HCT116 (cell line): ENCODE measurements at regions not wholly inside any gene's neighbourhood (a gene's known extent, or its start where the extent isn't known, plus 50 kb on each side); places are given as distances from the start of the nearest gene placed in this dataset.

Experiments used
- ATAC-seq: fragments of 200-7000 bp; cut with Tn5 transposase; 2 replicates; pipeline ENCODE4 v1.9.1; 2020; ENCODE audit warnings: mild to moderate bottlenecking, moderate library complexity
- BruUV-seq: library from RNA; stranded (reverse); fragments of 400-500 nt; replicated peaks from 2 replicates; lab custom pipeline; 2021; lab: Mats Ljungman, UMichigan
- CTCF ChIA-PET: fragments of 300-600 bp; sonication (Branson Sonifier 250); formaldehyde crosslinking; loops from one replicate; lab custom pipeline; 2021; ENCODE audit warnings: antibody characterized with exemption; lab: Charles Lee
- POLR2A ChIA-PET: fragments of 300-600, 350-600 bp; sonication (Branson Sonifier 250); formaldehyde crosslinking; loops from one replicate; lab custom pipeline; 2021; ENCODE audit warnings: antibody characterized with exemption; lab: Charles Lee
- RAD21 ChIA-PET, 2 experiments: fragments of 300-600 bp; sonication (Branson Sonifier 250); formaldehyde crosslinking; loops; one replicate each; lab custom pipeline; 2023; ENCODE audit warnings: low total read pairs in 2 of 2; ENCODE audit not compliant: uncharacterized antibody in 2 of 2, unreplicated experiment in 2 of 2, low non-redundant PET in 1 of 2; lab: Charles Lee
- DNase-seq: peaks from one replicate; pipeline ENCODE4 v3.0.0-alpha.2; 2010; ENCODE audit warnings: low read depth, low spot score
- H2AFZ ChIP-seq: fragments of 200-600 bp; shearing (Covaris generic), sonication (generic); 2 replicates; pipeline ENCODE4 v1.6.1; 2017; ENCODE audit warnings: low read depth, mixed run types, mixed read lengths, antibody characterized with exemption, low read length; ENCODE audit not compliant: poor library complexity, severe bottlenecking
- H3K27ac ChIP-seq: 2 replicates; pipeline ENCODE4 v1.5.1; 2012; ENCODE audit warnings: low read depth, low read length
- H3K27me3 ChIP-seq: fragments of 200-600 bp; sonication (generic); 2 replicates; pipeline ENCODE4 v1.6.1; 2016; ENCODE audit warnings: mixed run types, low read length, mixed read lengths; ENCODE audit not compliant: insufficient read depth
- H3K36me3 ChIP-seq, 2 experiments: fragments of 200-500 bp in 1 of 2; fragments of 200-600 bp in 1 of 2; sonication (Bioruptor generic) in 1 of 2; sonication (generic) in 1 of 2; 2 replicates each; pipeline versions ENCODE4 v1.5.1 to v1.6.1; 2014 to 2016; ENCODE audit warnings: low read length in 2 of 2, inconsistent platforms in 1 of 2, mixed read lengths in 1 of 2, mixed run types in 1 of 2; ENCODE audit not compliant: insufficient read depth in 2 of 2, control insufficient read depth in 1 of 2
- H3K4me1 ChIP-seq, 2 experiments: fragments of 200-600 bp in 1 of 2; sonication (generic) in 1 of 2; 2 replicates each; pipeline versions ENCODE4 v1.5.1 to v1.6.1; 2012 to 2017; ENCODE audit warnings: low read length in 2 of 2, inconsistent platforms in 1 of 2, mild to moderate bottlenecking in 1 of 2, mixed read lengths in 1 of 2, mixed run types in 1 of 2, moderate library complexity in 1 of 2; ENCODE audit not compliant: insufficient read depth in 2 of 2, control insufficient read depth in 1 of 2
- H3K4me2 ChIP-seq: fragments of 200-600 bp; sonication (generic); 2 replicates; pipeline ENCODE4 v1.6.1; 2017; ENCODE audit warnings: mixed run types, low read length, mixed read lengths
- H3K4me3 ChIP-seq, 2 experiments: fragments of 200-600 bp in 1 of 2; sonication (generic) in 1 of 2; replicated peaks in 1 of 2; 2 replicates each; pipeline ENCODE4 v1.5.1; 2011 to 2016; ENCODE audit warnings: low read length in 2 of 2, control low read depth in 1 of 2, low read depth in 1 of 2, mild to moderate bottlenecking in 1 of 2, mixed read lengths in 1 of 2, mixed run types in 1 of 2
- H3K79me2 ChIP-seq: fragments of 200-600 bp; sonication (generic); 2 replicates; pipeline ENCODE4 v1.6.1; 2017; ENCODE audit warnings: mild to moderate bottlenecking, mixed run types, low read length, moderate library complexity, mixed read lengths; ENCODE audit not compliant: insufficient read depth
- H3K9ac ChIP-seq: fragments of 200-600 bp; sonication (generic); 2 replicates; pipeline ENCODE4 v1.6.1; 2016; ENCODE audit warnings: low read length, mixed read lengths
- H3K9me2 ChIP-seq: fragments of 200-600 bp; sonication (generic), shearing (Covaris generic); 2 replicates; pipeline ENCODE4 v1.6.1; 2017; ENCODE audit warnings: mixed run types, mild to moderate bottlenecking, moderate library complexity; ENCODE audit not compliant: insufficient read depth
- H3K9me3 ChIP-seq, 2 experiments: fragments of 200-500 bp in 1 of 2; fragments of 200-600 bp in 1 of 2; sonication (Bioruptor generic) in 1 of 2; sonication (generic) in 1 of 2; 2 replicates each; pipeline ENCODE4 v1.6.1; 2014 to 2017; ENCODE audit warnings: low read length in 2 of 2, mixed read lengths in 2 of 2, inconsistent platforms in 1 of 2, low read depth in 1 of 2, mild to moderate bottlenecking in 1 of 2, mixed run types in 1 of 2, moderate library complexity in 1 of 2; ENCODE audit not compliant: control insufficient read depth in 1 of 2, insufficient read depth in 1 of 2
- H4K20me1 ChIP-seq: fragments of 200-600 bp; sonication (generic), shearing (Covaris generic); 2 replicates; pipeline ENCODE4 v1.6.1; 2017; ENCODE audit warnings: mixed run types, mild to moderate bottlenecking, moderate library complexity; ENCODE audit not compliant: insufficient read depth
- CBX3 ChIP-seq: IDR thresholded peaks from 2 replicates; pipeline ENCODE4 v1.6.1; 2012; ENCODE audit warnings: low read depth
- CEBPB ChIP-seq: IDR thresholded peaks from 2 replicates; pipeline ENCODE4 v1.6.1; 2012; ENCODE audit warnings: low read depth
- CTCF ChIP-seq, 3 experiments: fragments of 200-600 bp in 1 of 3; sonication (generic) in 1 of 3; IDR thresholded peaks in 2 of 3; conservative IDR thresholded peaks in 1 of 3; 2 replicates each; pipeline ENCODE4 v1.5.1; 2012 to 2017; ENCODE audit warnings: low read depth in 2 of 3, low read length in 2 of 3, antibody characterized with exemption in 1 of 3, borderline replicate concordance in 1 of 3, control low read depth in 1 of 3, mild to moderate bottlenecking in 1 of 3, mixed read lengths in 1 of 3, mixed run types in 1 of 3, moderate library complexity in 1 of 3; ENCODE audit not compliant: insufficient read depth in 1 of 3
- EGR1 ChIP-seq: IDR thresholded peaks from 2 replicates; pipeline ENCODE4 v1.6.1; 2012; ENCODE audit warnings: low read depth
- JUND ChIP-seq: IDR thresholded peaks from 2 replicates; pipeline ENCODE4 v1.6.1; 2012
- POLR2AphosphoS5 ChIP-seq: IDR thresholded peaks from 2 replicates; pipeline ENCODE4 v1.6.1; 2011; ENCODE audit warnings: mild to moderate bottlenecking, low read depth, low read length, moderate library complexity
- RAD21 ChIP-seq: IDR thresholded peaks from 2 replicates; pipeline ENCODE4 v1.6.1; 2012; ENCODE audit warnings: low read depth, mild to moderate bottlenecking
- SIN3A ChIP-seq: IDR thresholded peaks from 2 replicates; pipeline ENCODE4 v1.6.1; 2012; ENCODE audit warnings: low read depth
- TCF7L2 ChIP-seq: IDR thresholded peaks from 2 replicates; pipeline ENCODE4 v1.7.0; 2011; ENCODE audit warnings: borderline replicate concordance, inconsistent platforms; ENCODE audit not compliant: insufficient read depth, insufficient read length; ENCODE audit errors: extremely low read depth
- YY1 ChIP-seq: IDR thresholded peaks from 2 replicates; pipeline ENCODE4 v1.6.1; 2011; ENCODE audit warnings: low read length, low read depth, moderate library complexity, mild to moderate bottlenecking; ENCODE audit not compliant: insufficient replicate concordance; ENCODE audit errors: extremely low read depth
- ZFX ChIP-seq: fragments of 450-650 bp; IDR thresholded peaks from 2 replicates; pipeline ENCODE4 v1.6.1; 2017
- ZNF274 ChIP-seq: fragments of 200-500 bp; sonication (Bioruptor generic); IDR thresholded peaks from 2 replicates; pipeline ENCODE4 v1.6.1; 2014; ENCODE audit warnings: mild to moderate bottlenecking, low read depth, low read length, inconsistent platforms
- intact Hi-C: fragments of 100-400 bp; cut with micrococcal nuclease; formaldehyde crosslinking; loops from 2 replicates; pipeline ENCODE4 v1.10.0; 2022
- TF ChIP-seq, protein P1 (sequence below): IDR thresholded peaks from 2 replicates; pipeline ENCODE4 v1.6.1; 2012; ENCODE audit warnings: low read depth

DNA sequence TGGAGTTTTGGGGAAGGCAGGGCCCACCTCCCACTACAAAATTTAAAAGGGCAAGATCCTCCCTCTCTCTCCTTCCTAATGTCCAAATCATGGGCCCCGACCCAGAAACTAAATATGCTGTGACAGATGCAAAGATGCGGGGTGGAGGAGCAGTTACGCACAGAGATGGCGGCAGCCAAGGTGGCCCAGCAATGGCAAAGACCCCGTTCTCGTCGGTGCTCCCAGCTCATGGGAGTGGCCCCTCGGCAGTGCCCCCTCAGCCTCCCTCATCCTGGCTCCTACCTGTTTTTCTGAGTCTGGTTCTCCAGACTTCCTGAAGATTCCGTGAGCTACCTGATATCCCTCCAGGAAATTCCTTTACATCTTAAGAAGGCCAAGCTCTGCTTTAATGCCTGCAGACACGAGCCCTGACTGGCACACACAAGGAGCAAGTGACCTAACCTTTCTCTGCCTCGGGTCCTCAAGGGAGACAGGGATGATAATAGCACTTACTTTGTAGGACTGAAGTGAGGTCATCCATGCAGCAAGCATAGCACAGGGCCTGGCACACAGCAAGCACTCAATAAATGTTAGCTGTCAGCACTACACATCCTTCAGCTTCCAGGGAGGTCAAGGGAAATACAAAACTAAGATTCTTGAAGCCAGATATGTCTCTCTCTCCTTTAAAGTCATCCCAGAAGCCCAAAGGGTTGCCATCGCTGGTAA is 103.5 kb downstream of the LSM3 start:
- Histone ChIP-seq H3K4me2 (no peak overlapping the region), H3K36me3 (no peaks in the 10 kb centered on the region), H3K9me2 (no peaks in the 10 kb centered on the region), H3K4me3 (no peak overlapping the region), H3K79me2 (no peaks in the 10 kb centered on the region), H3K27me3 (no peaks in the 10 kb centered on the region; the same call in 1 of the 2 replicates), H4K20me1 (no peaks in the 10 kb centered on the region), H2AFZ (no peak overlapping the region), H3K9ac (no peak overlapping the region), H3K4me1 (peaks cover 0 to 9% of the 10 kb centered on the region in 2 experiments; a peak in 1 of 4 replicates), H3K27ac (no peak overlapping the region), H3K9me3 (no peaks in the 10 kb centered on the region)
- RAD21 ChIA-PET: no interaction called here
- DNase-seq (no peak), ATAC-seq (no peak)
- no TSS peak for BruUV-seq
- intact Hi-C loops: no loop called here
- POLR2A ChIA-PET: no interaction called here
- CTCF ChIA-PET: no interaction called here
- TF ChIP-seq ZFX: no peak
- TF ChIP-seq CBX3: no peak
- no peak for TF ChIP-seq ZNF274
- TF ChIP-seq SIN3A: no peak
- no peak for TF ChIP-seq CTCF (IDR thresholded peaks at IDR 0.05 in 2 of 3, conservative IDR thresholded peaks at IDR 0.05 in 1 of 3; ENCODE audit: borderline replicate concordance in 1 of 3, insufficient read depth in 1 of 3, low read depth in 2 of 3, low read length in 2 of 3)
- TF ChIP-seq TCF7L2: no peak
- no peak for TF ChIP-seq YY1
- no peak for TF ChIP-seq RAD21
- no peak for TF ChIP-seq POLR2AphosphoS5
- TF ChIP-seq CEBPB: no peak
- TF ChIP-seq, protein P1, sequence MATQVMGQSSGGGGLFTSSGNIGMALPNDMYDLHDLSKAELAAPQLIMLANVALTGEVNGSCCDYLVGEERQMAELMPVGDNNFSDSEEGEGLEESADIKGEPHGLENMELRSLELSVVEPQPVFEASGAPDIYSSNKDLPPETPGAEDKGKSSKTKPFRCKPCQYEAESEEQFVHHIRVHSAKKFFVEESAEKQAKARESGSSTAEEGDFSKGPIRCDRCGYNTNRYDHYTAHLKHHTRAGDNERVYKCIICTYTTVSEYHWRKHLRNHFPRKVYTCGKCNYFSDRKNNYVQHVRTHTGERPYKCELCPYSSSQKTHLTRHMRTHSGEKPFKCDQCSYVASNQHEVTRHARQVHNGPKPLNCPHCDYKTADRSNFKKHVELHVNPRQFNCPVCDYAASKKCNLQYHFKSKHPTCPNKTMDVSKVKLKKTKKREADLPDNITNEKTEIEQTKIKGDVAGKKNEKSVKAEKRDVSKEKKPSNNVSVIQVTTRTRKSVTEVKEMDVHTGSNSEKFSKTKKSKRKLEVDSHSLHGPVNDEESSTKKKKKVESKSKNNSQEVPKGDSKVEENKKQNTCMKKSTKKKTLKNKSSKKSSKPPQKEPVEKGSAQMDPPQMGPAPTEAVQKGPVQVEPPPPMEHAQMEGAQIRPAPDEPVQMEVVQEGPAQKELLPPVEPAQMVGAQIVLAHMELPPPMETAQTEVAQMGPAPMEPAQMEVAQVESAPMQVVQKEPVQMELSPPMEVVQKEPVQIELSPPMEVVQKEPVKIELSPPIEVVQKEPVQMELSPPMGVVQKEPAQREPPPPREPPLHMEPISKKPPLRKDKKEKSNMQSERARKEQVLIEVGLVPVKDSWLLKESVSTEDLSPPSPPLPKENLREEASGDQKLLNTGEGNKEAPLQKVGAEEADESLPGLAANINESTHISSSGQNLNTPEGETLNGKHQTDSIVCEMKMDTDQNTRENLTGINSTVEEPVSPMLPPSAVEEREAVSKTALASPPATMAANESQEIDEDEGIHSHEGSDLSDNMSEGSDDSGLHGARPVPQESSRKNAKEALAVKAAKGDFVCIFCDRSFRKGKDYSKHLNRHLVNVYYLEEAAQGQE: no peak
- no peak for TF ChIP-seq JUND
- TF ChIP-seq EGR1: no peak
